GM19351 (cell line): ENCODE measurements at regions not wholly inside any gene's neighbourhood (a gene's known extent, or its start where the extent isn't known, plus 50 kb on each side); places are given as distances from the start of the nearest gene placed in this dataset.
A peak's percentile ranks its signal among the peaks of the same experiment; 100 is the strongest.
"Not testable (repeated sequence)": the region's sequence is repeated elsewhere in the genome, so short reads cannot be mapped to it uniquely, and the experiment has no call there.

Experiments used
- ATAC-seq: cut with Tn5 transposase; IDR thresholded peaks from one replicate; pipeline ENCODE4 v1.9.1; 2021; ENCODE audit warnings: mild to moderate bottlenecking, moderate library complexity; ENCODE audit not compliant: unreplicated experiment

DNA sequence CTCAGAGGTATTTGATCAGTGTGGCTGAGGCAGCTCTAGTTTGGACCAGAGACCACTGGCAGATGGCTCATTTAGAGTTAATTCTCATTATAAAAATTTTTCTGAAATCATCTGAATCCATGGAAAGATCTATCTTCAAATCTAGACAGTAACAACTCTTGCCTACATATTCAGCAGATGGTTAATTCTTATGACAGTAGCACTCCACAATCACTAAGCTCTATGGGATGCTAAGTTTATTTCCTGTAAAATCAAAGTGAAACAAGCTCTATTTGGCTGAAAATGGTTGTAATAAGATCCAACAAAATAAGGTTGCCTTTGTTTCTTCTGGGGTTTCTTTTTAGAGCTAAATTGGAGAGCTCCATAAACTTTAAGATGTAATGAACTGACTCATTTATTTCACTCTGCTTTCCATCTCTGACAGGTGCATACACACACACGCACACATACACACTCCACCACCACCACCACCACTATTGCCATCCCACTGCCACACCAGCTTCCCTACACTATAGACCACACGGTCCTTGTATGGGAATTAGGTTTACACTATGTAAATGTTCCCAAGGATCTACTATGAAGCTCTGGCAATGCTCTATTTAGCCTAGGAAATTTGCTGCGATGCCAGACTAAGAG lies 293.1 kb downstream of the RPAP3 start:
- ATAC-seq: no peak

DNA sequence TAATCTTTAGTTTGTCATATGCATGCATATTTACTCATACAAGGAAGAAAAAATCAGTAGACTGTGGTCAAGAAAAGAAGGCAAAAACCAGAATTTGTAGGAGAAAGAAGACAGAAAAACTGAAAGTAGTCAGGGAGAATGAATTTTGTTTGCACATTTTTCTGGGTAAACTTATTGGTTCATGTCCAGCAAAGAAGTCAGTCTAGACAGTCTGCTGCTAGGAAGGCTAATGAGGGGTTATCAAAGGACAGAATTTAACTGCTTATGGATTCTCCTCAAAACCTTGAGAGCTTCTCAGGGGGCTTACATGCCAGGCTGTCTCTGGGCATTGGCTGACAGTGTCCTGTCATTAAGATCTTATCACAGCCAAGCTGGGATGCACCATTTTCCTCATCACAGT lies 293.9 kb downstream of the RPAP3 start:
- ATAC-seq: no peak

DNA sequence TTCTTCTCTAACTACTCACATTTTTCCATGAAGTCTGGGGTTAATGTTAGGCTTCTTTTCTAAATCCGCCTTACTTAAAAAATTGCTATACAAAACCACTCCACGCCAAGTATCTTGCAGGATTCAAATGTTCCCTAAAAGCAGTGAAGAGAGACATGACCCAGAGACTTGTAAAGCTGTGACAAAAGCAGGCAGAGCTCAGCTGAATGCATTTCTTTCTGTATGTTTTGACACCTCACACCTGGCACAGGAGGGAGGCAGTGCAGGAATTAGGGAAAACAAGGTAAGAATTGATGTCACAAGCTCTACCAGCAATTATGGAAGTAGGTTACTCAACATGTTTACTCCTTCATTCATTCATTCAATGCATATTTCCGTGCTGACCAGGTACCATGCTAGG lies 295.0 kb downstream of the RPAP3 start:
- ATAC-seq: no peak

DNA sequence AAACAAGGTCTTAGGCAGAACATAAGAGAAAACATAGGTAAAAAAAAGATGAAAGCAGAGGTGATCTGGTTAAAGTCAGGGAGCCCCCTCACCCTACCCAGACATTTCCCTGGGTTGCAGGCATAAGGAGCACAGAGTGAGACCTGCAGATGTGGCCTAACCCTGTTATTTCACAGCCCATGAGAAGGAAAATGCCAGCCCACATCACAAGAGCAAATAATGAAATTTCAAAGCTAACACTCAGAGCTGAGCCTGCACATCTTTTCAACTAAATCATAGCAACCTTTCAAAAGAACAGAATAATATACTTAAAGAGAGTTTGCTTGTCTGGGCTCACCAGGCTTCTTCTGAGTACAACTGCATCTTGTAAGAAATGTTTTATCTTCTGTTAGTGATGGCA lies 295.4 kb downstream of the RPAP3 start:
- no peak for ATAC-seq

DNA sequence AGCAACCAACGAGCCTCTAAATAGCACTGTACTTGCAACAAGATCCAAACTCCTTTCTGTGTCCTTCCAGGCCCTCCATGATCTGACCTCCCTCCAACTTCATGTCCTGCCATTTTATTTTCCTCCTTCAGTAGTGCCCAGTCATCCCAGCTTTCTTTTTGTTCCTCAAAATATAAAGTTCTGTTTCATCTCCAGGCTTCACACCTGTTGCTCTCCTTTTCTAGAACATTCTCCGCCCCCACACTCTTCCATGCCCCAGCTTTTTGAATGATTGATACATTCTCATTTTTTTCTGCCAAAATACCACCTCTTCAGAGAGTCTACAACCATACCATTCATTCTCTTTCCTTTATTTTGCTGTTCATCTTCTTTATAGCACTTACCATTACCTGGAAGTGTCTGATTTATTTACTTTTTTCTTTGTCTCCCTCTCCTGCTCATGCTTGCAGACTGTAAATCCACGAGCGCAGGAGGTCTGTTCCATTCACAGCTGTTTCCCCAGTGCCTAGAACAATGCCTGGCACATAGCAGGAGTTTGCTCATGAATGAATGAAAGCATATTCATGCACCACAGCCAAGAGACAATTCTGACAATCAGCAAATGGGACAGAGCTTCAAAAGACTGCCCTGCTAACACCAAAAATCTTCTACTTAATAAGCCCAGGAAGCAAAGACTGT lies 296.4 kb downstream of the RPAP3 start:
- ATAC-seq: no peak

DNA sequence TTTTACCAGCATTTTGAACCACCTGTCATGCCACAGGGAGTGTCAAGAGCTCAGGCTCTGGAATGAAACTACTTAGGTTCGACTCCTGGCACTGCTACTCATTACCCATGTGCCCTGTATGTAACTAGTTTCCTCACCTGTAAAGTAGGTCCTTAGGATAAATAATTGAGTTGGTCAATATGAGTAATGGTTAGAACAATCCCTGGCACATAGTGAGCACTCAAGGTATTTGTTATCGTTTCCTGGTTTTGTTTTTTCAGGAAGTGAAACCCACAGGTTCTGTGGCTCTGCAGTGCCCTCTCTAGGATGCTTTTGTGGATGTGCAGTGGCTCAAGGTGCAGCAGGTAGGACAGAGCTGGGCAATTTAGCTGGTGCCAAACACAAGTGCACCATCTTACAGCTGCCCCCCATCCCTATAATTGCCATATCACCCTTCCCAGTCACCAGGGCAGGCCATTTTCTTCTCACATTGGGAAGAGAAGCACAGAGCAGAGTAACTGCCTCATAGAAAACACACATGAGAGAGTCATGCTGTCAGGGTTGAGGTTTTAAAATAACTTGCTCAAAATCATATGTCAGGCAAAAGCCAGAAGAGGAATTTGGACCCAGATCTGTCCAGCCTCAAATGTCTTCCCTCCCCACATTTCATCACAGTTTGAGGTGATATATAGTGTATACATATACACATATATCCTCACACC lies 297.5 kb downstream of the RPAP3 start:
- ATAC-seq: peak; percentile 93

DNA sequence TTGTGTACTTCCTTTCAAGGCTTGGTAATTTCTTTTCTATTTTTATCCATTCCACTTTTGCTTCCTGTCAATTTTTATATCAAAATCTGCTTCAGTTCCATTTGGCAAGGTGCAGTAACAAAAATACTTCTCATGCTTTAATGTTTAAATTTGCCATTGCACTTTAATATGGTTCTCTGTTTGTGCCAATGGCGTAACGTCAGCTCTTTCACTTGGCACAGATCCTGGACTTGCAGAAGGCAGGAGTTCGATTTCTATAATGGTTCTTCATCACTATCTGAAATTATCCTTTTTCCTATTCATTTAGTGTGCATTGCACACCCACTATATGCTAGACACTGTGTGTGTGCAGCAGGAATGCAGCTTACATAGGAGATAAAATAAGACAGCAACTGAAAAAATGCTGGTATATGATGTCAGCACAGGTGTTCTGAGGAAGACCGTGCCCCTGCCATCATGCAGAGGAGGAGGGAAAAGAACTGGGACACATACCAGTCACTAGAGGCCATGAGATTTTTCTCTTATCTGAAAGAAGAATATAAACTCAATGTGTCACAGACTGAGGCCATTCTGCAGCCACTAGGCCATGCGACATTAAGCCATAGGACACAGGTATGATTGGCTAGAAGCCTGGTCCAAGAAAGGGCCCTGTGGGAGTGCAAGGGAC lies 298.2 kb downstream of the RPAP3 start:
- no peak for ATAC-seq

DNA sequence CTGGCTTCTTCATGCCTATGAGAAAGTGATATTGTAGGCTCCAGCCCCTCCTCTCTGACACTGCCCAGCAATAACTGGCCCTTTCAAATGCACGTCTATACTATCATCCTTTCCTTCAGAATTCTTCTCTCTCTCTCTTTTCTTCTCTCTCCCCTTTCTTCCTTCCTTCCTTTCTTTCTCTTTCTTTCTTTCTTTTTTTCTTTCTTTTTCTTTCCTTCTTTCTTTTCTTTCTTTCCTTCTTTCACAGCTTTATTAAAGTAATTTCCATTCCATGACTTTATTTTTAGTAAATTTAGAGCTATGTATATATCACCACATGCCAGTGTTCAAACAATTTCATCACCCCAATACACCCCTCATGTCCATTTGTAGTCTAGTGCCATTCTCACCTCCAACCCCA lies 302.1 kb downstream of the RPAP3 start:
- ATAC-seq: no peak

DNA sequence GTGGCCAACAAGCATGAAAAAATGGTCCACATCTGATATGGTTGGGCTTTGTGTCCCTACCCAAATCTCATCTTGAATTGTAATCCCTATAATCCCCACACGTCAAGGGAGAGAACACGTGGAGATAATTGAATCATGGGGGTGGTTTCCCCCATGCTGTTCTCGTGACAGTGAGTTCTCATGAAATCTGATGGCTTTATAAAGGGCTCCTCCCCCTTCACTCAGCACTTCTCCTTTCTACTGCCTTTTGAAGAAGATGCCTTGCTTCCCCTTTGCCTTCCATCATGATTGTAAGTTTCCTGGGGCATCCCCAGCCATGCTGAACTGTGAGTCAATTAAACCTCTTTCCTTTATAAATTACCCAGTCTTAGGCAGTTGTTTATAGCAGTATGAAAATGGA lies 304.6 kb downstream of the RPAP3 start:
- not testable (repeated sequence) for ATAC-seq

DNA sequence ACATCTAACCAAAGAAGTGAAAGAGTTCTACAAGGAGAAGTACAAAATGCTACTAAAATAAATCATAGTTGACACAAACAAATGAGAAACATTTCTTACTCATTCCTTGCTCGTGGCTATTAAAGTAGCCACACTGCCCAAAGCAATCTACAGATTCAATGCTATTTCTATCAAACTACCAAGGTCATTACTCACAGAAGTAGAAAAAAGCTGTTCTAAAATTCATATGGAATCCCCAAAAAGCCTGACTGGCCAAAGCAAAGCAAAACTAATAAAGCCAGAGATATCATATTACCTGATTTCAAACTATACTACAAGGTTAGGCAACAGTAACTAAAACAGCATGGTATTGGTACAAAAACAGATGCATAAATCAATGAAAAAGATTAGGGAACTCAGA lies 305.6 kb downstream of the RPAP3 start:
- no peak for ATAC-seq

DNA sequence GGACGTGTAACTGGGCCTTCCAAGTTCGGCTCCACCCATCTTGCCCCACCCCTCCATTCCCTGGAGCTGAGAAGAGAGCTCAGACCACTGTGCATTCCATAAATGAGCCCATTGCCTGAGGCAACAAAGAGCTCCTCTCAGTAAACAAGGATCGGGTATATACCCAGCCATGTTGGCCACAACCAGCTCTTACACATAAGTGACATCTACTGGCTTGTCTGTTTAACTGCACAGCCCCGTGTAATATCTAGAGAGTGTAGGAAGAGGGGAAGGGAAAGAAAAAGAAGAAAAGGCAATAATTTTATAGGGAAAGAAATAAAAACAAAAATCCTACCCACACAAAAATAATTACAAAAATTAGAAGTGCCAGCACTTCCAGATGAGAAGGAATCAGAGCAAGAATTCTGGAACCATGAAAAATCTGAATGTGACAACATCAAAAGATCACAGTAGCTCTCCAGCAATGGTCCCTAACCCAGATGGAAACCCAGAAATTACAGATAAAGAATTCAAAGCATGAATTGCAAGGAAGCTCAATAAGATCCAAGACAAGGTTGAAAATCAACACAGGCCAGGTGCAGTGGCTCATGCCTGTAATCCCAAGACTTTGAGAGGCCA lies 308.1 kb downstream of the RPAP3 start:
- peak; percentile 86 for ATAC-seq

DNA sequence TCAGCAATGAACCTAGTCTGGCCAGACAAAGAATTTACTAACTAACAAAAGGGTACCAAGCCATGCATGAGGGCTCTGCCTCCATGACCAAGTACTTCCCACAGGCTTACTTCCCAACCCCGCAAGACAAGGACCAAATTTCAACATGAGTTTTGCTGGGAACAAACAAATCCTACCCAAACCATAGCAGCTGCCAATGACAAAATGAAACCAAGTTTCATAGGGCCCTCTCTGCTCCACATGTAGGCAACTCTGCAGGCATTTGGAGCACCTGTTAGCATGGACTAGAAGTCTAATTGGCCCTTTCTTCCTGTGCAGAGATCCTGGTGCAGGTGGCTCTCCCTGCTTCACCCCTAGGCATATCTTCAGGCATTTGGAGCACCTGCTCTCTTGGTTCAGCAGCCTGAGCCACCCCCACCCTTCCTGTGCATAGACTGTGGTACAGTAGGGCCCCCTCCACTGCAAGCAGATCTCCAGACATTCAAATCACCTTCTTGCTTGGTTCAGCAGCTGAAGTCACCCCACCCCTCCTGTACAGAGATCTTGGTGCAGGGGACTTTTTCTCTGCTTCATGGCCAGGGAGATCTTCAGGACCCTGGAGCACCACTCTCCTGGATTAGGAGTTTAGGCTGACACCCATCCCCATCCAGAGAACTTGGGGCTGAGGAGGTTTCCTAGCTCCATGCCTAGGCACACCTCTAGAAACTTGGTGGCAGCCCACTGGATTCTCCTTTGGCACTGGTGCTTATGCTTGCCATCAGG lies 308.7 kb downstream of the RPAP3 start:
- no peak for ATAC-seq

DNA sequence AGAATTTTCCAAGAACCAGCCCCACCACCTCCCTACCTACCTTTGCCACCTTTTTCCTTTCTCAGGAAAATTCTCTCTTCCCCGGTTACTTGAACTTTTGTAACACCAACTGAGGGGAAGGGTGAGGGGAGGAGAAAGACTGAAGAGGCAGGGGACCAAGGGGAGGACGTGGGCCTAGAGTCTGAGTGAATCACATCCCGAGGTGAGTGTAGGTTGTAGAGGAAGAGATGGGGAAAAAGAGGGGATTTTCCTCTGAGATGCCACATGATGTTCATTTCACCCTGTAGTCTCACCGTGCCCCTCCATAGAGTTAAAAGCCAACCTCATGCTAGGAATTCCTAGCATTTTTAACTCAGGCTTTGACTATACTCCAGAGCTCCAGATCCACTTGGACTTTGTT lies 311.8 kb downstream of the RPAP3 start:
- no peak for ATAC-seq

DNA sequence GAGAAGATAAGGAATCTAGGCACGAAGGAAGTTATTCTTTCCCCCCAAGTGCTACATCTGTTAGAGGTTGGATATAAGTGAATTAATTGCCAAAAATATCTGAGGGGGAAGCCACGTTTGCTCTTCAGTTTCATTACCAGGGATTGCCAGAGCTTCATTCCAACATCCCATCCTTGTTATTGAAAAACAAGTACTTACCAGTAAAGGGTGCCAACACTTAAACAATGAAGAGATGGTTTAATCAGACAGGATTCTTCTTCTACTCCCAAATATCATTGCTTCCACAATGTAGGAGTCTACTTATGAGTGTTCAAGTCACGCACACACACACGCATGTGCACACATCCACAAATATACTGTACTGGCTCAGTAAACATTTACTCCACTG lies 312.4 kb downstream of the RPAP3 start:
- no peak for ATAC-seq

DNA sequence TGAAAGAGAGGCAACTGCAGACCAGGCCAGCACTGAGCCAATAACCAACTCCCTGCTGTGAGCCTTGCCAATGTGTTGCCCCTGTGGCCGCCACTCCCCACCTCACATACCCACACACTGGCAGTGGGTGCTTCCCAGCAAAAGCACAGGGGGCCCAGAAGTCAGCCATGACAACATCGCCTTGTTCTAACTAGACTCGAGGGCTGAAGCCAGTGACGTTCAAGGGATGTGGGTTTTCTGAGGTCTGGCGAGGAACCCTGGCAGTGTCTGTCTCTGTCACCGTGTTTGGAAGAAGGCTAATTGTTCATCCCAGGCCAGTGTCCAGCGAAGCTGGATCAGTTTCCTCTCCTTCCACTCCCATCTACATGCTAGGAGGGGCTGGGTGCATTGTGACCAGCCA lies 311.8 kb upstream of the AMIGO2 start:
- no peak for ATAC-seq

DNA sequence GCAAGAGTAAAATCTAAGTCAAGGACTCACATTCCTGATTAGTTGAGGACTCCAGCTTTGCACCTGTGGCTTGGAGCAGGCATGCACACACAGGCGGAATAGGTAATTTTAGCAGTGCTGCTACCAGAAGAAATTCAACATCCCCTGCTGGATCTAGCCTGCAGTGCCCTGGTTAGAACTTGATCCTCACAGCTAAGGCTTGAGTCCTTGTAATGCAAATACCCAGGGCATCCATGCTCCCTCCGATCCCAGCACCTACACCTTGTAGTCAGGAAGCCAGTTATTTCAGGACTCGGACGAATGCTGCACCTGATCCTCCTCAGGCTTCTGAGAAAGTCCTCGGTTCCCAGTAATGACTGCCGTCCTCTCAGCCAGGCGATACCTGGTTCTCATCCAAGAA lies 309.0 kb upstream of the AMIGO2 start:
- ATAC-seq: no peak

DNA sequence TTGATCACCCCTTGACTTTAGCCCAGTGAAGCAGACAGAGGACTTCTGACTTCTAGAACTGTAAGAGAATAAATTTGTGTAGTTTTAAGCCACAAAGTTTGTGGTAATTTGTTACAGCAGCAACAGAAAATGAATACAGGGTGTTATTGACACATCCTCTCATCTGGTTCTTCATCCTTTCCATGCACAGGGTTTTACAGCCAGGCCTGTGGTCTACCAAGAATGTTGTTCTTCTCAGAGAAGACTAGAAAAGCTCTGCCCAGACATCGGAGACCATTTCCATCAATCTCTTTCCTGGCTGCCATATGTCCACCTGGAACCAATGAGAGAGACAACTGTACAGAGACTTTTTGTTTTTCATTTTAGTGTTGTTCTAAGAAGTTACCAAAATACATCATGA lies 308.2 kb upstream of the AMIGO2 start:
- ATAC-seq: no peak

DNA sequence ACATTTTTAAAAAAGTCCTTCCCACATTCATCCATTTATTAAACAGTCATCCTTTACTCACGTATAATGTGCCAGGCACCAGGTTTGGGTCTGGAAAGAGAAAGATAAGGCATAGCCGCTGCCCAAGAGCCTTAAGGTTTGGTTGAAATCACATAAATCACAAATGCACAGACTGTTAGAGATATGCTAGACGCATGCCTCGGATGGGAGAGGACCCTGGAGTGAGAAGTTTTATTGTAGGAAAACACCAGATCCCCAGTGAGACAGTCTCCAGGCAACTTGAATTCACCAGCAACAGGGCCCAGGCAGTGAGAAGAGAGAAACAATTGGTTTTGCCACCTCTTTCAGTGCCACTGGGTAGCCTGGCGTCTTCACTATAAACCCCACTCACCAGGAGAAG lies 305.9 kb upstream of the AMIGO2 start:
- ATAC-seq: no peak

DNA sequence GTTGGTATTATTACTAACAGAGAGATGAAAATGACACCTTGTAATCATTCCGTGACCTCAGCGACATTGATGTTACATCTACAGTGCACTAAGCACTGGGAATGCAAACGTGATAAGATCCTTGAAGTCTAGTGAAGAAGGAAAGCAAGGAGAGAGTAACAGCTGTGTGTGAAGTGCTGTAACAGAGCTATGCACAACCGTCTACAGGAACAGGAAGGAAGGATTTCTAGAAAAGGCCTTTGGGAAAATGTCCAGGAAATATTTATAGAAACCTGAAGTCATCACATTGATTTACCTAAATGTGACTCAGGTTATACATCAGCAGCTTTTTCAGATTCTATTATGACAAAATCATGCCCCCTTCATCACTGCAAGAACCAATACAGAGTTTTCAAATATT lies 304.2 kb upstream of the AMIGO2 start:
- ATAC-seq: no peak

DNA sequence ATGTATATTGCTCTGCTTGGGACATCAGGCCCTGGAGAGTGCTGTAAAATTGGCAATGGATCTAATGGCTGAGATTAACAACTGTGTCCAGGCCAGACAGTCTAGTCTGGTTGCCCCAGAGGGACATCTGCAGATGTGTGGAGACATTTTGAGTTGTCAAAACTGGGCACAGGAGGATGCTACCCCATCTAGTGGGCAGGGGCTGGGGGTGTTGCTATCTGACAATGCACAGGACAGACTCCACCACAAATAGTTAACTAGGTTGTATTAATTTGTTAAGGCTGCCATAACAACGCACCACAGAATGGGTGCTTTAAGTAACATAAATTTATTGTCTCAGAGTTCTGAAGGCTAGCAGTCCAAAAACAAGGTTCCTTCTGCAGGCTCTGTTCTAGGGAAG lies 302.5 kb upstream of the AMIGO2 start:
- no peak for ATAC-seq

DNA sequence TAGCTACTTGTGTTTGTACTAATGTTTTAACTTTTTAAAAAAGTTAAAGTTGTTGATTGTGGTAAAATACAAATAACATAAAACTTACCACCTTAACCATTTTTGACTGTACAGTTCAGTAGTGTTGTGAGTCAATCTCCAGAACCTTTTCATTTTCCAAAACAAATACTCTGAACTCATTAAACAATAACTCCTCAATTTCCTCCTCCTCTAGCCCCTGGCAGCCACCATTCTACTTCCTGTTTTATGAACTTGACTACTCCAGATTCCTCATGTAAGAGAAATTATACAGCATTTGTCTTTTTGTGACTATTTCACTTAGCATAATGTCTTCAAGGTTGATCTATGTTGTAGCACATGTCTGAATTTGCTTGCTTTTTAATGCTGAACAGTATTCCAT lies 299.1 kb upstream of the AMIGO2 start:
- no peak for ATAC-seq
